Aorta (tissue), 5 donors: ENCODE measurements at regions not wholly inside any gene's neighbourhood (a gene's known extent, or its start where the extent isn't known, plus 50 kb on each side); places are given as distances from the start of the nearest gene placed in this dataset.
"Not testable (repeated sequence)": the region's sequence is repeated elsewhere in the genome, so short reads cannot be mapped to it uniquely, and the experiment has no call there.

Experiments
- ATAC-seq: fragments of 200-7000 bp; cut with Tn5 transposase; one replicate; pipeline ENCODE4 v1.9.1; 2022; ENCODE audit warnings: moderate library complexity; ENCODE audit not compliant: low FRiP score
- DNase-seq, 2 donors: peaks; one replicate each; pipeline ENCODE4 v3.0.0-alpha.2; 2020
- H3K27ac ChIP-seq, 2 donors: one replicate each; pipeline ENCODE4 v1.5.1; 2013; ENCODE audit warnings: low read length in 2 of 2, mild to moderate bottlenecking in 2 of 2, moderate library complexity in 2 of 2, control low read depth in 1 of 2, inconsistent platforms in 1 of 2, low read depth in 1 of 2
- H3K27me3 ChIP-seq, 2 donors: one replicate each; pipeline ENCODE4 v1.6.1; 2013; ENCODE audit warnings: control low read depth in 1 of 2, low read length in 1 of 2, mild to moderate bottlenecking in 1 of 2, moderate library complexity in 1 of 2; ENCODE audit not compliant: insufficient read depth in 2 of 2, control insufficient read depth in 1 of 2
- H3K36me3 ChIP-seq, 2 donors: one replicate each; pipeline ENCODE4 v1.6.1; 2013; ENCODE audit warnings: control low read depth in 1 of 2, low read length in 1 of 2, mild to moderate bottlenecking in 1 of 2; ENCODE audit not compliant: insufficient read depth in 2 of 2, control insufficient read depth in 1 of 2
- H3K4me1 ChIP-seq, 2 donors: one replicate each; pipeline ENCODE4 v1.6.1; 2013; ENCODE audit warnings: low read length in 2 of 2, control low read depth in 1 of 2, mild to moderate bottlenecking in 1 of 2, moderate library complexity in 1 of 2; ENCODE audit not compliant: insufficient read depth in 2 of 2, control insufficient read depth in 1 of 2
- H3K4me3 ChIP-seq, 2 donors: one replicate each; pipeline ENCODE4 v1.5.1; 2013; ENCODE audit warnings: low read length in 2 of 2, control low read depth in 1 of 2, mild to moderate bottlenecking in 1 of 2
- H3K9me3 ChIP-seq: one replicate; pipeline ENCODE4 v1.6.1; 2013; ENCODE audit warnings: mild to moderate bottlenecking, low read length; ENCODE audit not compliant: control insufficient read depth
- WGBS, 2 donors: extraction: QIAGEN DNeasy Blood & Tissue Kit; methylation state at CpG; one replicate each; pipeline ENCODE4 v1.1.7; 2013; 5-methylcytosine and 5-hydroxymethylcytosine counted together
- intact Hi-C, 2 donors: fragments of 100-400 bp; cut with DNase I; formaldehyde crosslinking; loops; one replicate each; pipeline versions ENCODE4 v1.14.2 to v1.15.0; 2022
- donor health status: healthy with polysubstance abuse.
- donor health status: Bipolar disorder and iron deficiency.
- donor health status: DM: no; HTN: no; CAD: no.
- donor health status: DM: no; HTN: no; CAD: no.
- donor health status: DM: yes; HTN: yes; CAD: no.

DNA sequence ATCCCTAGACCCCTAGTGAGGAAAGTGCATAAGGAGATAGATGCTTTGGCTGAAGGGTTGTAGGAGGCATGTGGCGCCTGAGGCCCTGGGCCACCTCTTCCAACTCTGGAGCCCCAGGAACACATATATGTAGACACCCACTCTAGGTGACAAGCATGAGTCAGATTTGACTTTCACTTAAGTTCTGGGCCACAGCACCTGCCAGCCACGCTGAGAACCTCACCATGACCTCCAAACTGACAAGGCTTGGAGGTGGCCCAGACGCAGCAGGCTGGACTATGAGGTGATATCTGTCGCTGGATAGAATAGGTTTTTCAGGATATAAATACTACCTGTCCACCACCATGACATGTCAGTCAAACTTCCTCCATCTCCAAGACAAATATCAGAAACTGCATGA, 894.0 kb upstream of the ZNF722 start:
- Histone ChIP-seq H3K27ac (no peak overlapping the region), H3K4me3 (no peak overlapping the region), H3K9me3 (peaks cover 1% of the 10 kb centered on the region), H3K27me3 (no peaks in the 10 kb centered on the region), H3K4me1 (no peaks in the 10 kb centered on the region), H3K36me3 (no peaks in the 10 kb centered on the region)
- DNase-seq (no peak), ATAC-seq (no peak)
- 64 to 69% methylated on average over 4 of the region's 4 CpGs for WGBS, 2 donors
- intact Hi-C loops, result no loop called here

DNA sequence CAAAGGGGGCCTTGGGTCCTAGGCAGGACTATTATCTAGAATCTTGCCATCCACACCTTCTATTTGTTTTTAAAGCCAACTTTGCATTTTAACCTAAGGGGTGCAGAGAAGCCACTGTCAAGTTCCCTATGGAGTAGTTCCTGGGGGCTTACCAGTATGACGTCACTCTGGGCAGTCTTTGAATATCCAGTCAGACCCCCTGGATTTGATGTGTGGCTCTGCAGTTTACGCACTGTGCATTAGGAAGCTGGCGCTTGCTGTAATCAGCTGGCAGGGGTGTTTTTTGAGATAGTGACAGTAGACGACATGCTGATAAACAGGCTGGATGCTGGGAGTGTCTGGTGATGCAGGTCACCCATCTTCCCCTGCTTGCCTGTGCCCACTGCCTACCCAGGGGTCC, 892.7 kb upstream of the ZNF722 start:
- H3K9me3 ChIP-seq, result peaks cover 1% of the 10 kb centered on the region
- DNase-seq, result no peak
- H3K4me3 ChIP-seq, result no peak overlapping the region
- intact Hi-C loops, result no loop called here
- WGBS, 2 donors, result 84 to 88% methylated on average over 4 of the region's 4 CpGs
- H3K27ac ChIP-seq, result no peak overlapping the region
- no peaks in the 10 kb centered on the region for H3K27me3 ChIP-seq
- no peaks in the 10 kb centered on the region for H3K36me3 ChIP-seq
- H3K4me1 ChIP-seq, result no peaks in the 10 kb centered on the region
- no peak for ATAC-seq

DNA sequence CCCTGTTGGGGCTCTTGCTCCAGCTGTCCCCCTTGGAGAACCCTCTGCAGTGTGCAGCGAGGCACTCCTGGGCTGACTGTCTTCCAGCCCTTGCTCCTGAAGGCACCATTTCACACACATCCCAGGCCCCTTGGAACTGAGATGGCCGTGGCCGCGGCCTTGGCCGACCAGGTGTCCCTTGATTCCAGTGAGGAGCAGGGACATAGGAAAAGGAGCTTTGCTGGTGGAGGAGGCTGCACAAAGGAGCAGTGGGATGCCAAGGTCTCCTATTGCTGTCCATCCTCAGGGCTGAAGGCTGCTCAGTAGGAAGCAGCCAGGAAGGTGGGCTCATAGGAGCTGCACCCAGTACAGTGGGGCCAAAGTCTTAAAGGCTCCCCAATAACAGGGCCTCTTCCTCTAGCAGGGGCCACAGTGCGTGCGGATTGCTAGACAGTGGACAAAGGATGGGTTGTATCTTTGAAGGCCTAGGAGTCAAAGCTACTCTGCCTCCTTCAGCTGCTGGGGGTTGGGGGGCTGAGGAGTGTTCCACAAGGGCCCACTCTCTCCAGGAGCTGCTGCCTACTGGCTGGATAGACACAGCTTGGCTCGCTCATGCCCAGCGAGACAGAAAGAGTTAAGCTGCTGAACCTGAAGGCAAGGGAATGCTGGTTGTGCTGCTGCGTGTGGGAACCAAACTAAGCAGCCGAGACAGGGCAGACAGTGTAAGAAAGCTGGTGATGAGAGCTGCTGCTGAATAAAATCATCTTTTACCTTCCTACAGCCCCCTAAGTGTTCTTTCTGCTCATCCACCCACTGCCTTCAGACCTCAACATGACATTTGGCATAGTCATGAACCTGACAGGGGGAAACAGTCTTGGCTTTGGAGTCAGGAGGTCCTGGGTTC, 891.9 kb upstream of the ZNF722 start:
- no peak for DNase-seq

DNA sequence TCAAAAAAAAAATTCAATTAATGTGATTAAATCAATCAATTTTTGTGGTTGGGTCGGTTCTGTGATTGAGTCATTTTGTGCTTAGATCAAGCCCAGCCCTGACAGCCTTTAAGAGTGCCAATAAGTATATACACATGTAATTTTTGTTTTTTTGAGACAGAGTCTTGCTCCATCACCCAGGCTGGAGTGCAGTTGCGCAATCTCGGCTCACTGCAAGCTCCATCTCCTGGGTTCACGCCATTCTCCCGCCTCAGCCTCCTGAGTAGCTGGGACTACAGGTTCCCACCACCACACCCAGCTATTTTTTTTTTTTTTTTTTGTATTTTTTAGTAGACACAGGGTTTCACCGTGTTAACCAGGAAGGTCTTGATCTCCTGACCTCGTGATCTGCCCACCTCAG, 887.1 kb upstream of the ZNF722 start:
- H3K27me3 ChIP-seq, H3K27ac ChIP-seq, intact Hi-C loops, H3K4me1 ChIP-seq, DNase-seq, H3K4me3 ChIP-seq, ATAC-seq, H3K9me3 ChIP-seq, H3K36me3 ChIP-seq: not testable (repeated sequence)
- WGBS, 2 donors, result 71 to 72% methylated on average over 7 of the region's 7 CpGs

More for the DNA sequence above, 891.9 kb upstream of the ZNF722 start:
- intact Hi-C loops, result no loop called here
- Histone ChIP-seq H3K36me3 (no peaks in the 10 kb centered on the region), H3K9me3 (peaks cover 1% of the 10 kb centered on the region), H3K27me3 (no peaks in the 10 kb centered on the region), H3K4me3 (no peak overlapping the region), H3K4me1 (no peaks in the 10 kb centered on the region), H3K27ac (no peak overlapping the region)
- WGBS, 2 donors, result 79 to 82% methylated on average over 11 of the region's 11 CpGs
- no peak for ATAC-seq

DNA sequence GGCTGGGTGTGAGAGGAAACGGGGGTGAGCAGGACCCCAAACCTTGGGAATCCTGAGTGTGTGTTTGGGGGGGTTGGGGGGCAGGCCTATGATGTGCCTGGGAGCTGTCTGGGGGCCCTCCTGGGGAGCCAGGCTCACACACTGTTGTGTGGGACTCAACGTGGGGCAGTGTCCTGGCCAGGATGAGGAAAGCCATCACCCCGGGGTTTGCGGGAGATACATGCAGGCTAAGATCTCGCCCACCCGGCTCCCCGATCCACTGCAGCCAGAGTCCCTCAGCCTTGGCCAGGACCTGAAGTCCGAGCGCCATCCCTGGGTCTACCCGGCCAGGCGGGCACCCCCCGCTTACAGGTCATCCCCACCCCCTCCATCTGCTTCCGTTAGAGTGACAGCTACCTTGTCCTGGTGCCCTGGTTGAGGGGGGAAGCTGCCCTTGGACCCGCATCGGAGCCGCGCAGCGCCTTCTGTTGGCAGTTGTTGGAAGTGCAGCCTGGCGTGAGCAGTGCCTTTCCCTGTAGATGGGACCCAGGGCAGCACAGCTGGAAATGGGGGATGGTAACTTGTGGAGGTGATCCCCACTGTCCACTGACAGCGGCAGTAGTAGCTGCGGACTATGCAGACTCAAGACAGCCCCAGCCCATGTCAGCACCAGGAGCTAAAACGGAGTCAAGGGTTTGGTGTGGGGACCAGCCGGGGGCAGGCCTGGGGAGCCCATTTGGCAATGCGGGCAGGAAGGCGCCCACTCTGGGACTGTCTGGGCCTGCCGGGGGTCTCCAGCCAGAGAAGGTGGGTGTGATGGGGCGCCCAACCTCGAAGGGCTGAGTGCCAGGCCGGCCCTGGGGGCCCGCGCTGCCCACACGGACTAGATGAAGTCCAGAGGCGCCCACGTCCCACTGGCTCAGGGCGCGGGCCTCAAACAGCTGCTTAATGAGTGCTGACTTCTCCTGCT, 885.6 kb upstream of the ZNF722 start:
- ATAC-seq, result peak; percentile 29
- intact Hi-C loops, result no loop called here
- no peak for DNase-seq

DNA sequence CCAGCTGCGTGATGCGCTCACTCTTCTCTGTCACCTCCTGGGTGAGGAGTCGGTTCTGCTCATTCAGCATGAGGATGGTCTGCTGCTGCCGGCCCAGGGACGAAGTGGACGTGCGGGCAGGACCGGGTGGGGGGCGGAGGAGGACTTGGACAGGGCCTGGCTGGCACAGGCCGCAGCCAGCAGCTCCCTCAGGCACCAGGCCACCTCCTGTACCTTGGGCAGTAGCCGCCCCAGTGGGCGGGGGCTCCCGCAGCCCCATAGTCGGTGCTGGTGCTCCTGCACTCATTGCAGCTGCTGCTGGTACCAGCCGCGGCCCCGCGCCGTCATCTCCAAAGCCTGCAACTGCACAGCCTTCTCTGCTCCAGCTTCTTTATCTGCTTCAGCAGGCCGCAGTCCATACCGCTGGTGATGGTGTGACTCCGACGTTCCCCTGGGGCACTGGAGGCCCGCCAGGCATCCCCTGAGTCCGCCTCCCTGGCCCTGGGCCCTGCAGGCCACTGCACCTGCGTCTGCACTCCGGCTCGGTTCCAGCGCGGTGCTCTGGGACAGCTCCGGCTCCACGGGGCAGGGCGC, 884.9 kb upstream of the ZNF722 start:
- Histone ChIP-seq H3K27me3 (no peaks in the 10 kb centered on the region), H3K27ac (no peak overlapping the region), H3K4me1 (no peaks in the 10 kb centered on the region), H3K4me3 (no peak overlapping the region), H3K9me3 (no peaks in the 10 kb centered on the region), H3K36me3 (no peaks in the 10 kb centered on the region)
- intact Hi-C loops, result no loop called here
- 73 to 76% methylated on average over 33 of the region's 33 CpGs for WGBS, 2 donors
- DNase-seq, result no peak
- ATAC-seq, result peak; percentile 52

More for the DNA sequence above, 885.6 kb upstream of the ZNF722 start:
- H3K4me3 ChIP-seq, result no peak overlapping the region
- H3K4me1 ChIP-seq, result no peaks in the 10 kb centered on the region
- H3K9me3 ChIP-seq, result no peaks in the 10 kb centered on the region
- H3K36me3 ChIP-seq, result no peaks in the 10 kb centered on the region
- H3K27ac ChIP-seq, result no peak overlapping the region
- WGBS, 2 donors, result 86 to 87% methylated on average over 36 of the region's 36 CpGs
- no peaks in the 10 kb centered on the region for H3K27me3 ChIP-seq

DNA sequence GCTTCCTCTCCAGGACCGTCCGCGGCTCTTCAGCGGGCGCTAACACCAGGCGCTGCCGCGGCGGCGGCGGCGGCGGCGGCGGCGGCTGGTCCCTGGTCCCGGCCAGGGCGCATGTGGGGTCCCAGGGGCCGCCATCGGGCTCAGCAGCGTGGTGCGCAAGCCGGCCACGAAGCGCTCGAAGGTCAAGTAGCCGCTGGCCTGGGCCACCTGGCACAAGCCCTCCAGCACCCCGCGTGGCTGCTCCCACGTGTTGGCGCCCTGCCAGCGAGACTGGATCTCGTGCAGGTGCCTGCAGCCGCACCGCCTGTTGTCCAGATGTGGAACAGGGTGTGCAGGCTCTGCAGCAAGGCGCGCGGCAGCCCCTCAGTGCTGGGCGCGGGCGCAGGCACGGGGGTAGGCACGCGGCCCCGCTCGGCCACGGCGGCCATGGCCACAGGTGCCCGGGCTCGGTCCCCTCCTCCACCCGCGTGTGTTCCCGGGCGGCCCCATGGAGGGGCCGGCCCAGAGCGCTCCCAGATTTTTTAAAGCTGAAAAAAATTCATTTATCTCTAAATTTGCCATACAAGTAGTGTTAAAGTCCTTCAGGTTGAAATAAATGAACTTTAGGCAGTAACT, 884.2 kb upstream of the ZNF722 start:
- ATAC-seq, result no peak
- no peaks in the 10 kb centered on the region for H3K4me1 ChIP-seq
- H3K36me3 ChIP-seq, result no peaks in the 10 kb centered on the region
- H3K4me3 ChIP-seq, result no peak overlapping the region
- no peak for DNase-seq
- WGBS, 2 donors, result 61 to 63% methylated on average over 56 of the region's 56 CpGs
- H3K27me3 ChIP-seq, result no peaks in the 10 kb centered on the region
- H3K9me3 ChIP-seq, result no peaks in the 10 kb centered on the region
- intact Hi-C loops, result no loop called here
- H3K27ac ChIP-seq, result no peak overlapping the region
